DOHH2 (cell line): ENCODE measurements at regions not wholly inside any gene's neighbourhood (a gene's known extent, or its start where the extent isn't known, plus 50 kb on each side); places are given as distances from the start of the nearest gene placed in this dataset.

Source experiments
- H3F3A ChIP-seq: fragments of 200-600 bp; sonication (generic), shearing (Covaris generic); 2 replicates; pipeline ENCODE4 v1.6.0; 2016; ENCODE audit warnings: antibody characterized with exemption, mild to moderate bottlenecking; ENCODE audit not compliant: control insufficient read depth, insufficient read depth
- H3K27ac ChIP-seq: fragments of 200-600 bp; sonication (generic); 2 replicates; pipeline ENCODE4 v1.5.1; 2014; ENCODE audit warnings: low read depth, mild to moderate bottlenecking, low read length, moderate library complexity
- H3K27me3 ChIP-seq: fragments of 200-600 bp; sonication (generic); 2 replicates; pipeline ENCODE4 v1.6.1; 2014; ENCODE audit warnings: mild to moderate bottlenecking, low read length, mixed read lengths; ENCODE audit not compliant: control insufficient read depth
- H3K36me3 ChIP-seq: fragments of 200-600 bp; sonication (generic); 2 replicates; pipeline ENCODE4 v1.6.1; 2014; ENCODE audit warnings: mild to moderate bottlenecking, low read length, moderate library complexity, mixed read lengths; ENCODE audit not compliant: control insufficient read depth
- H3K4me1 ChIP-seq: fragments of 200-600 bp; sonication (generic); 2 replicates; pipeline ENCODE4 v1.6.1; 2014; ENCODE audit warnings: mild to moderate bottlenecking, low read length, mixed read lengths; ENCODE audit not compliant: control insufficient read depth
- H3K4me2 ChIP-seq: fragments of 200-600 bp; sonication (generic); 2 replicates; pipeline ENCODE4 v1.6.0; 2014; ENCODE audit warnings: mild to moderate bottlenecking, low read length, moderate library complexity
- H3K4me3 ChIP-seq: fragments of 200-600 bp; sonication (generic); 2 replicates; pipeline ENCODE4 v1.5.1; 2014; ENCODE audit warnings: mild to moderate bottlenecking, low read length, mixed read lengths
- H3K79me2 ChIP-seq: fragments of 200-600 bp; sonication (generic); 2 replicates; pipeline ENCODE4 v1.6.1; 2014; ENCODE audit warnings: mild to moderate bottlenecking, low read length, mixed read lengths; ENCODE audit not compliant: control insufficient read depth
- H3K9me2 ChIP-seq: fragments of 200-600 bp; sonication (generic); replicated peaks from 2 replicates; pipeline ENCODE4 v1.6.1; 2014; ENCODE audit warnings: mild to moderate bottlenecking, low read length, mixed read lengths; ENCODE audit not compliant: control insufficient read depth
- H3K9me3 ChIP-seq: fragments of 200-600 bp; sonication (generic); 2 replicates; pipeline ENCODE4 v1.6.1; 2014; ENCODE audit warnings: antibody characterized with exemption, low read length, mixed read lengths; ENCODE audit not compliant: control insufficient read depth, insufficient read depth
- H4K20me1 ChIP-seq: fragments of 200-600 bp; sonication (generic); 2 replicates; pipeline ENCODE4 v1.6.0; 2014; ENCODE audit warnings: low read depth, mild to moderate bottlenecking, antibody characterized with exemption, low read length, moderate library complexity; ENCODE audit not compliant: control insufficient read depth, insufficient read depth
- EZH2phosphoT487 ChIP-seq: fragments of 200-600 bp; sonication (generic); IDR thresholded peaks from 2 replicates; pipeline ENCODE4 v1.6.1; 2017; ENCODE audit warnings: borderline replicate concordance, mild to moderate bottlenecking, antibody characterized with exemption, low read length, moderate library complexity, mixed read lengths
- TF ChIP-seq, protein P1 (sequence below): fragments of 200-600 bp; sonication (generic); IDR thresholded peaks from one replicate; pipeline ENCODE4 v1.5.1; 2014; ENCODE audit warnings: antibody characterized with exemption, mild to moderate bottlenecking, low read depth, low read length; ENCODE audit not compliant: poor library complexity, severe bottlenecking

DNA sequence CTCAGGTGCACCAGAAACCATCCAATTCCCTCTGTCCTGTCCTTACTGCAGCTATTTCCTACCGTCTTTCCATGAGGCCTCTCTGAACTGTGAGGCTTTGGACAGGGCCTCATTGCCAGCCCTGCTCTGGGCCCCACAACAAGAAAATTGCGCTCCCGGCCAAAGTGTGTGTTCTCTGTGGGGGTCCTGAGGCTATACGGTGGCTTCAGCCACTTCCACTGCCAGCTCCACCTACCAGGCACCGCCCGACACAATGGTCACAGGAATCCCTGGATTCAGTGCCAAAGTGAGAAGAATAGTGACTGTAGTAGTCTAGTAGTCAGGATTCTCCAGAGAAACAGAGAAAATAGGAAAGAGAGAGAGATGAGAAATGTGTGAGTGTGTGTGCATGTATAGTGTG is 140.2 kb downstream of the IRS1 start:
- Histone ChIP-seq H3K4me2 (no peak overlapping the region), H4K20me1 (no peaks in the 10 kb centered on the region), H3K36me3 (no peaks in the 10 kb centered on the region), H3K4me3 (no peak overlapping the region), H3K9me3 (no peaks in the 10 kb centered on the region), H3K4me1 (no peaks in the 10 kb centered on the region), H3K27me3 (no peaks in the 10 kb centered on the region), H3F3A (no peaks in the 10 kb centered on the region), H3K79me2 (no peaks in the 10 kb centered on the region), H3K9me2 (no peaks in the 10 kb centered on the region), H3K27ac (no peak overlapping the region)
- no peak for TF ChIP-seq EZH2phosphoT487
- TF ChIP-seq, protein P1, sequence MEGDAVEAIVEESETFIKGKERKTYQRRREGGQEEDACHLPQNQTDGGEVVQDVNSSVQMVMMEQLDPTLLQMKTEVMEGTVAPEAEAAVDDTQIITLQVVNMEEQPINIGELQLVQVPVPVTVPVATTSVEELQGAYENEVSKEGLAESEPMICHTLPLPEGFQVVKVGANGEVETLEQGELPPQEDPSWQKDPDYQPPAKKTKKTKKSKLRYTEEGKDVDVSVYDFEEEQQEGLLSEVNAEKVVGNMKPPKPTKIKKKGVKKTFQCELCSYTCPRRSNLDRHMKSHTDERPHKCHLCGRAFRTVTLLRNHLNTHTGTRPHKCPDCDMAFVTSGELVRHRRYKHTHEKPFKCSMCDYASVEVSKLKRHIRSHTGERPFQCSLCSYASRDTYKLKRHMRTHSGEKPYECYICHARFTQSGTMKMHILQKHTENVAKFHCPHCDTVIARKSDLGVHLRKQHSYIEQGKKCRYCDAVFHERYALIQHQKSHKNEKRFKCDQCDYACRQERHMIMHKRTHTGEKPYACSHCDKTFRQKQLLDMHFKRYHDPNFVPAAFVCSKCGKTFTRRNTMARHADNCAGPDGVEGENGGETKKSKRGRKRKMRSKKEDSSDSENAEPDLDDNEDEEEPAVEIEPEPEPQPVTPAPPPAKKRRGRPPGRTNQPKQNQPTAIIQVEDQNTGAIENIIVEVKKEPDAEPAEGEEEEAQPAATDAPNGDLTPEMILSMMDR: no peak

DNA sequence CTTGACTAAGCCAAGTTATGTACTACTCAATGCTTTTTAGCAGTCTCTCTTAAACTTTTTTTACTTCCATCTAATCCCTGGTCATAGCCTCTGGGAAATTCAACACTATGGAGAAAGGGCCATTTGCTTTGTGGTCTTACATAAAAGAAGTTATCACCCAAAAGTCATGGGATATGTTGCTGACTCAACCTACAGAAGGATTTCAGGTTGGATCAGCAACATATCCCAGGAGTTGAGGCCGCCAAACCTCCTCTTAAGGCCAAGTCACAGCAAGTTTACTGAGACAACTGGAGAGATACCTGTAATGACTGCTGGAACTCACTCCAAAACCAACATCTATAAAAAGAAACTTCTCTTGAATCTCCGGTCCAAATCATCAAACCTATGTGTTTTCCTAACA is 141.1 kb downstream of the IRS1 start:
- Histone ChIP-seq H3K4me2 (no peak overlapping the region), H3K27ac (no peak overlapping the region), H4K20me1 (no peaks in the 10 kb centered on the region), H3K9me3 (no peaks in the 10 kb centered on the region), H3K4me1 (no peaks in the 10 kb centered on the region), H3K79me2 (no peaks in the 10 kb centered on the region), H3F3A (no peaks in the 10 kb centered on the region), H3K4me3 (no peak overlapping the region), H3K36me3 (no peaks in the 10 kb centered on the region), H3K9me2 (no peaks in the 10 kb centered on the region), H3K27me3 (no peaks in the 10 kb centered on the region)
- no peak for TF ChIP-seq EZH2phosphoT487
- TF ChIP-seq, protein P1: no peak

DNA sequence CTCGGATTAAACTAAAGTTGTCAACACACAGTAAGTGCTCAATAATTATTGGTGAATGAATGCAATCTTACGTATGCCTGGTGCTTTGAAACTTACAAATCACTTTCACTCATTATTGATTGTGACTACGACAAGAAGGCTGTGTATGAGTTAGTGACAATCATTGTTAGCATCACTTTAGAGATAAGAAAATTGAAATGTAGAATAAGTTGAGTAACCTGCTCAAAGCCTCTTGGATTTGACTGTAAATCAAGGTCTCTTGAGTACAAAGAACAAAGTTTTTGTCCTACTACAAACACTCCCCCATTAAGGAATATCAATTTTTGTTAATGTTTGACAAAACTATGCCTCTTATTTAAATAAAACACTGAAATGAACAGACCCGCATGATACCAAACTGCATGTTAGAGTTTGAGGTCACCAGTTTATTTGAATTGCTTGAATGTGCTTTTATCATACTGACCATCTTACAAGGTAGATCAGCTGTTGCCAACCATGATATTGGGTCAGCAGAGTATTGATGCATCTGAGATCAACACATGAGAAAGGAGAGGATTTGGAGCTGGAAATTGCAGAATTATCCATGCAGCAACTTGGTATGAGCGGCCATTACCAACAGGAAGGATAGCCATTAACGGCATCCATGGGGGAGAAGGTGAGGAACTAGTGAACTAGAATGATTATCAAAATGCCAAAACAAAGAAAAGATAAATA is 142.1 kb downstream of the IRS1 start:
- Histone ChIP-seq H3K4me2 (no peak overlapping the region), H3K9me3 (no peaks in the 10 kb centered on the region), H3K27ac (no peak overlapping the region), H3K27me3 (no peaks in the 10 kb centered on the region), H3K4me1 (no peaks in the 10 kb centered on the region), H3K36me3 (no peaks in the 10 kb centered on the region), H3F3A (no peaks in the 10 kb centered on the region), H3K79me2 (no peaks in the 10 kb centered on the region), H3K4me3 (no peak overlapping the region), H4K20me1 (no peaks in the 10 kb centered on the region), H3K9me2 (no peaks in the 10 kb centered on the region)
- no peak for TF ChIP-seq EZH2phosphoT487
- TF ChIP-seq, protein P1: no peak
